ENCODE measurements at regions not wholly inside any gene's neighbourhood (a gene's known extent, or its start where the extent isn't known, plus 50 kb on each side); places are given as distances from the start of the nearest gene placed in this dataset.

DNA sequence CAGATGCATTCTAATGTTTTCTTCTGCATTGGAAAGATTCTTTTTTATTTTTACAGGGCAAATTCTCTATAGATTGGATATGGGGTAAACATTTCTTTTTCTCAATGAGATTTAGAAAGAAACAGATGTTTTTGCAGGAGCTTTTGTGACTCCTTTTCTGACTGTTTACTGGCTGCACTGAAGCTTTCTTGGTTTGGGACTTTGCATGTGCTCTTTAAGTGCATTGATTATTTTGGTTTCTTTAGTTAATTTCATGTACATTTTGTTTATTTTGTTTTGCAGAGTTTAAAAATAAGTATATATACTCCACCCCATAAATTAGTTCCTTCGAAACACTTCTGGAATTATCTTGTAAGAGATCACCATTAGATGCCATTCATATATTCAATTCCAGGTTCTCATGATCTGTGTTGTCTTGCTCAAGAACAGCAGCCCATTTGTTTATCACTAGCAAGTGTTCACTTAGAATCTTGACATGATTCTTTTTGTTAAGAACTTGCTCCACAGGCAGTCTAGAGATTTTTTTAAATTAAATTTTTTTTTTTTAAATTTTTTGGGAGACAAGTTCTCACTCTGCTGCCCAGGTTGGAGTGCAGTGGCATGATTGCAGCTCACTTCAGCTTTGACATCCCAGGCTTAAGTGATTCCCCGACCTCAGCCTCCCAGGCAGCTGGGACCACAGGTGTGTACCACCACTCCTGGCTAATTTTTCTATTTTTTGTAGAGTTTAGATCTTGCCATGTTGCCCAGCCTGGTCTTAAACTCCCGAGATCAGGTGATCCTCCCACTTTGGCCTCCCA, 233.7 kb downstream of the MYCN start:
- ChIA-PET CTCF (no interaction called here), POLR2A (ENCODE audit: unreplicated experiment) (no interaction called here)
- Histone ChIP-seq H4K8ac (ENCODE audit: low read depth in 2 of 2, low read length in 2 of 2) (no peak overlapping the region), H3K27me3 (ENCODE audit: control insufficient read depth, insufficient read depth, low read length) (no peaks in the 10 kb centered on the region), H3K56ac (ENCODE audit: extremely low read depth, insufficient read depth, low read length) (no peak overlapping the region), H3K23ac (ENCODE audit: low read depth, low read length) (no peak overlapping the region), H4K91ac (ENCODE audit: insufficient read depth, low read depth, low read length) (no peak overlapping the region), H3K14ac (replicated peaks; ENCODE audit: low read depth, low read length) (no peak overlapping the region), H2AFZ (replicated peaks; ENCODE audit: low read length, poor library complexity) (no peak overlapping the region), H3K4me1 (ENCODE audit: control insufficient read depth, insufficient read depth, low read length) (no peaks in the 10 kb centered on the region), H3K27ac (ENCODE audit: insufficient read depth, low read length) (no peak overlapping the region), H2AK9ac (replicated peaks; ENCODE audit: low read depth, low read length, poor library complexity) (no peak overlapping the region), H3K79me1 (ENCODE audit: low read depth in 1 of 2, low read length in 2 of 2) (no peaks in the 10 kb centered on the region), H2AK5ac (ENCODE audit: low read depth, low read length) (no peak overlapping the region), H2BK120ac (ENCODE audit: low read depth, low read length) (no peak overlapping the region), H3K4ac (ENCODE audit: low read depth, low read length) (no peak overlapping the region), H2BK5ac (ENCODE audit: low read depth, low read length, poor library complexity, severe bottlenecking) (no peak overlapping the region), H3K9me3 (ENCODE audit: control insufficient read depth, insufficient read depth, low read length) (peaks cover 22% of the 10 kb centered on the region), H3K9ac (ENCODE audit: low read depth, low read length) (no peak overlapping the region), H3K18ac (ENCODE audit: low read depth, low read length) (no peak overlapping the region), H2BK15ac (ENCODE audit: low read depth, low read length) (no peak overlapping the region), H3K4me3 (ENCODE audit: insufficient read depth, low read depth, low read length) (no peak overlapping the region), H2BK20ac (ENCODE audit: low read depth, low read length) (no peak overlapping the region), H3K4me2 (ENCODE audit: low read depth, low read length) (no peak overlapping the region), H3K9me1 (ENCODE audit: insufficient read depth, low read length) (no peaks in the 10 kb centered on the region), H4K20me1 (ENCODE audit: insufficient read depth, low read length) (no peaks in the 10 kb centered on the region), H4K5ac (ENCODE audit: low read depth, low read length) (no peak overlapping the region), H3K36me3 (ENCODE audit: control insufficient read depth, insufficient read depth, low read length) (no peaks in the 10 kb centered on the region)
- in situ Hi-C loops (cut with MboI; ENCODE audit: low sequenced_read_pairs): no loop called here
- TF ChIP-seq NFE2L2 (IDR thresholded peaks at IDR 0.05; ENCODE audit: low read depth, low read length): no peak
- no peak for TF ChIP-seq CEBPB (IDR thresholded peaks at IDR 0.05; ENCODE audit: low read depth, low read length)
- no peak for TF ChIP-seq MXI1 (IDR thresholded peaks at IDR 0.05; ENCODE audit: borderline replicate concordance, low read depth, low read length)
- dilution Hi-C loops (cut with HindIII; ENCODE audit: low sequenced_read_pairs, unreplicated experiment): no loop called here
- WGBS, 2 experiments (ENCODE audit: extremely low coverage in 2 of 2, insufficient read length in 1 of 2): no CpG with 5 or more reads among the region's 3 CpGs
- intact Hi-C loops (cut with micrococcal nuclease): no loop called here
- no TSS peak for BruUV-seq (replicated peaks)
- DNase-seq (no peak), ATAC-seq (ENCODE audit: low read depth) (no peak)

Measured in IMR-90 (cell line).